Stimulated activated naive CD8-positive, alpha-beta T cell treated with anti-CD3 and anti-CD28 coated beads, Interleukin-15, Interleukin-2, amounts not matched to agents 100 U/mL and 50 U/mL, for 24 hours (primary cell): ENCODE measurements at regions not wholly inside any gene's neighbourhood (a gene's known extent, or its start where the extent isn't known, plus 50 kb on each side); places are given as distances from the start of the nearest gene placed in this dataset.

ENCODE experiments used
- ATAC-seq: fragments of 150-1000 bp; cut with Tn5 transposase; one replicate; pipeline ENCODE4 v1.10.0; 2021
- DNase-seq: peaks from one replicate; pipeline ENCODE4 v3.0.0; 2021

GRCh38 chr2:134770702-134771101, 51.9 kb upstream of the TMEM163 start:
- ATAC-seq: no peak
- DNase-seq: no peak

GRCh38 chr2:134771313-134771801, 52.6 kb upstream of the TMEM163 start:
- ATAC-seq (no peak), DNase-seq (no peak)

GRCh38 chr2:134772493-134773169, 53.8 kb upstream of the TMEM163 start:
- DNase-seq (no peak), ATAC-seq (no peak)

- DNase-seq (no peak), ATAC-seq (no peak)
These were observed 54.5 kb upstream of the TMEM163 start for GRCh38 chr2:134773335-134773734.

GRCh38 chr2:134773759-134774742, 55.3 kb upstream of the TMEM163 start:
- DNase-seq: no peak

GRCh38 chr2:134774786-134775641, 56.2 kb upstream of the TMEM163 start:
- peak; percentile 30 for ATAC-seq

More at GRCh38 chr2:134773759-134774742, 55.3 kb upstream of the TMEM163 start:
- no peak for ATAC-seq

GRCh38 chr2:134776836-134777235, 58.0 kb upstream of the TMEM163 start:
- ATAC-seq (no peak), DNase-seq (no peak)

More at GRCh38 chr2:134774786-134775641, 56.2 kb upstream of the TMEM163 start:
- DNase-seq: no peak

GRCh38 chr2:134777593-134777992, 58.8 kb upstream of the TMEM163 start:
- DNase-seq: no peak
- no peak for ATAC-seq

GRCh38 chr2:134778372-134778771, 59.6 kb upstream of the TMEM163 start:
- peak; percentile 14 for DNase-seq
- ATAC-seq: no peak

- ATAC-seq: no peak
- no peak for DNase-seq
These were observed 57.4 kb upstream of the ACMSD start for GRCh38 chr2:134780972-134781371.

GRCh38 chr2:134782107-134782506, 56.3 kb upstream of the ACMSD start:
- ATAC-seq: no peak
- no peak for DNase-seq

GRCh38 chr2:134782792-134783191, 55.6 kb upstream of the ACMSD start:
- DNase-seq (no peak), ATAC-seq (no peak)

GRCh38 chr2:134783912-134784311, 54.5 kb upstream of the ACMSD start:
- no peak for ATAC-seq

GRCh38 chr2:134785659-134786430, 52.6 kb upstream of the ACMSD start:
- DNase-seq: no peak
- no peak for ATAC-seq

More at GRCh38 chr2:134783912-134784311, 54.5 kb upstream of the ACMSD start:
- no peak for DNase-seq

GRCh38 chr2:134788417-134788816, 50.0 kb upstream of the ACMSD start:
- DNase-seq (no peak), ATAC-seq (no peak)
